ENCODE measurements at regions not wholly inside any gene's neighbourhood (a gene's known extent, or its start where the extent isn't known, plus 50 kb on each side); places are given as distances from the start of the nearest gene placed in this dataset.
"Not testable (repeated sequence)": the region's sequence is repeated elsewhere in the genome, so short reads cannot be mapped to it uniquely, and the experiment has no call there.

DNA sequence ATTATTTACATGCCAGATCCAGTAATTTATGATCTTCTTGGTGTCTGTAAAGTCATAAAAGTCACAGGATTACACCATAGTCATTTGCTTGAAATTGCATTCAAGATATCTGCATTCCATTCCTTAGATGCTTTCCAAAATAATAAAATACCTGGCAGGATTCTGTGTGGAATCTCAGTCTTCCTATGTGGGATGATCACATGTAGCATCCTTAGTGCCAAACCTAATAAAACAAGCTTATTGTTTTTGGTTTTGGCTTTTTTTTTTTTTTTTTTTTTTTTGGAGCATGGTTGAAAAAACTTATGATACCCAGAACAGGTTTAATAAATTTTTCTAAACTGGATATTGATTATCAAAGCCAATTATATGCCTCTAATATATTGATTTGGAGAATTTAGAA is 74.2 kb upstream of the PLGLB1 start:
- H3K4me3 ChIP-seq; H3K27me3 ChIP-seq; H3K4me1 ChIP-seq (replicated peaks in 1 of 2); H3K36me3 ChIP-seq (replicated peaks in 1 of 2); H3K27ac ChIP-seq; DNase-seq; H3K9me3 ChIP-seq (replicated peaks in 1 of 3); intact Hi-C loops (cut with DNase I): not testable (repeated sequence)

GRCh38 chr2:87128761-87129553 is 107.3 kb upstream of the PLGLB1 start:
- H3K4me3 ChIP-seq; H3K27ac ChIP-seq; H3K36me3 ChIP-seq (replicated peaks in 1 of 2); H3K4me1 ChIP-seq (replicated peaks in 1 of 2); H3K27me3 ChIP-seq; DNase-seq; H3K9me3 ChIP-seq (replicated peaks in 1 of 3); intact Hi-C loops (cut with DNase I): not testable (repeated sequence)
- 66 to 71% (median 70%) methylated on average over 3 of the region's 5 CpGs for WGBS, 4 donors

DNA sequence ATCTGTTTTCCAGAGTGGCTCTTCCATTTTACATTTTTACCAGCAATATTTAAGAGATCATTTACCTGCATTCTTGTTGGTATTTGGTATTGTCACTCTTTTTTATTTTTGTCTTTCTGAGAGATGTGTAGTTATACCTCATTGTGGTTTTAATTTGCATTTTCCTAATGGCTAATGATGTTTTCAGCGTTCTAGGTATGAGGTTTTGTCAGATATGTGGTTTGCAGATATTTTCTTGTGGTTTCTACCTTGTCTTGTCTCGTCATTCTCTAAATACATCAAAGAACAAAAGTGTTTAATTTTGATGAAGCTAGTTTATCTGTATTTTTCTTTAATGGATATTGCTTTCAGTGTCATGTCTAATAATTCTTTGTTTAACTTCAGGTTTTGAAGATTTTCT is 110.9 kb upstream of the PLGLB1 start:
- H3K27ac ChIP-seq; H3K9me3 ChIP-seq (replicated peaks in 1 of 3); intact Hi-C loops (cut with DNase I); H3K27me3 ChIP-seq; H3K36me3 ChIP-seq (replicated peaks in 1 of 2); DNase-seq; H3K4me3 ChIP-seq; H3K4me1 ChIP-seq (replicated peaks in 1 of 2): not testable (repeated sequence)
- WGBS, 4 donors: 67 to 91% (median 78%) methylated on average over 1 to 2 of the region's 2 CpGs

DNA sequence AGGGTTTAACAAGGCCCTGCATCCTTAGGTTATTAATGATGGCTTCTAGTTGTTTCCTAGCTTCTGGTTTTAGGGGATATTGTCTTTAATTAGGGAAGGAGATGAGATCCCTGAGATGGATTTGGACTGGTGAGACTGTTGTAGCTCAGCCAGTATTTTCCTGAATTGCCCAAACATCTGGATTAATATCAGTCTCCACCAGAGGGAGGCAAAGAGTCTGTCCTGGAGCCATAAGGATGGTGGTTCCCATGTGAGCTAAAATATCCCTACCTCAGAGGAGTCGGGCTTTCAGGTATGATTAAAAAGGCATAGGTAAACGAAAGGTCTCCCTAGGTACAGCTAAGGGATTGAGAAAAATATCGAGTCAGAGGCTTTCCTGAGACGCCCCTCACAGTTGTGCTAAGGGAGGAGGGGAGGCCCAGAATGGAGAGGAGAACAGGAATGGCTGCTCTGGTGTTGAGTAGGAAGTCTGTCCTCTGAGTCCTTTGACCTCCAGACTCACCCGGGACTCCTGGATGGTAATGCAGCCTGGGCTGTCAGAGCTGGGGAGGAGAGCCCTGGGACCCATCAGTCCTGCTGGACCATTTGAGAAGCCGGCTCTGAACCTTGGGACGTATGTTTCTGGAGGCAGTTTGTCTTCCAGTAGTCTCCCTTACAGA is 130.3 kb upstream of the PLGLB1 start:
- intact Hi-C loops (cut with DNase I); H3K4me3 ChIP-seq; H3K27ac ChIP-seq; H3K4me1 ChIP-seq (replicated peaks in 1 of 2); H3K9me3 ChIP-seq (replicated peaks in 1 of 3); DNase-seq; H3K27me3 ChIP-seq; H3K36me3 ChIP-seq (replicated peaks in 1 of 2): not testable (repeated sequence)
- WGBS, 4 donors: no CpG with 5 or more reads among the region's 7 CpGs

DNA sequence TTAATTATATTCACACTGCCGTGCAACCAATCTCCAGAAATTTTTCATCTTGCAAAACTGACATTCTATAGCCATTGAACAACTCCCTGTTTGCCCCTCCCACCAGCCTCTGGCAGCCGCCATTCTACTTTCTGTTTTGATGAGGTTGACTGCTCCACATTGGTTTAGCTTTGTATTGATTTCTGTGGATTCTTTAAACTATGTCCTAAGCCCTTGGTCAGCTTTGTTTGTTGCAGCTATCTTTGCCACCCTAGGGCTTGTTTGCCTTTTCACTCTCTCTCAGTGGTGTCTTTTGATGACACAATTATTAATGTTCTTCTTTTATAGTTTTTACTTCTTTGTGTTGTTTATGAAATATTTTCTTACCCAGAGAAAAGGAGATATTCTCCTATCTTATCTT is 152.8 kb upstream of the PLGLB1 start:
- WGBS, 4 donors: 78 to 88% (median 84%) methylated on average over 2 of the region's 2 CpGs
- DNase-seq: not testable (repeated sequence)

GRCh38 chr2:87183373-87183772 is 161.7 kb upstream of the PLGLB1 start:
- H3K36me3 ChIP-seq (replicated peaks in 1 of 2); H3K27ac ChIP-seq; DNase-seq; H3K4me1 ChIP-seq (replicated peaks in 1 of 2); intact Hi-C loops (cut with DNase I); H3K27me3 ChIP-seq; H3K4me3 ChIP-seq; H3K9me3 ChIP-seq (replicated peaks in 1 of 3): not testable (repeated sequence)
- 86 to 100% methylated on average over 1 to 4 of the region's 5 CpGs; no CpG with 5 or more reads in 2 of the 4 donors for WGBS, 4 donors

More for the DNA sequence above, 152.8 kb upstream of the PLGLB1 start:
- H3K9me3 ChIP-seq (replicated peaks in 1 of 3); H3K27ac ChIP-seq; H3K27me3 ChIP-seq; H3K36me3 ChIP-seq (replicated peaks in 1 of 2); H3K4me1 ChIP-seq (replicated peaks in 1 of 2); H3K4me3 ChIP-seq; intact Hi-C loops (cut with DNase I): not testable (repeated sequence)

- H3K9me3 ChIP-seq (replicated peaks in 1 of 3); DNase-seq; H3K4me3 ChIP-seq; intact Hi-C loops (cut with DNase I); H3K27ac ChIP-seq; H3K4me1 ChIP-seq (replicated peaks in 1 of 2); H3K36me3 ChIP-seq (replicated peaks in 1 of 2); H3K27me3 ChIP-seq: not testable (repeated sequence)
- 81 to 90% (median 88%) methylated on average over 2 of the region's 3 CpGs; no CpG with 5 or more reads in 1 of the 4 donors for WGBS, 4 donors
Measured at GRCh38 chr2:87184260-87184659, 162.6 kb upstream of the PLGLB1 start.

DNA sequence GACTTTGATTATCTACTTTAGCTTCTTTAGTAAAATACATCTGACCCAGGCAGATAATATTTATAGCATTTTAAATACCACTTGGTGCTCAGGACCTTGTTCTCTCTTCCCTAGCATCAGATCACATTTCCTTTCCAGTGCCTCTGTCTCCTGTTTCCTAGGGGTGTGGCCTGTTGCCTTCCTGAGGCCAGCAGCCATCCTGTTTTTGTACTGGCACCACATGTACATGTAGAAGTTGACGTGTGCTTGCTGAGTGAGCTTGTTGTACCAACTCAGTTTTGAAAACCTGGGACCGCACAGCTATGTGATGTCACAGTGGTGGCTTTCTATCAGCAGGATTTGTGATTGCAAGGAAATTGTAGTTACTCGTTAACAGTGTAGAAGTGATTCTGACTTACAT is 167.6 kb upstream of the PLGLB1 start:
- H3K27me3 ChIP-seq; DNase-seq; H3K36me3 ChIP-seq (replicated peaks in 1 of 2); H3K27ac ChIP-seq; intact Hi-C loops (cut with DNase I); H3K4me1 ChIP-seq (replicated peaks in 1 of 2); H3K9me3 ChIP-seq (replicated peaks in 1 of 3); H3K4me3 ChIP-seq: not testable (repeated sequence)
- 67 to 100% (median 88%) methylated on average over 1 of the region's 3 CpGs for WGBS, 4 donors

- H3K27ac ChIP-seq; H3K27me3 ChIP-seq; H3K9me3 ChIP-seq (replicated peaks in 1 of 3); H3K4me1 ChIP-seq (replicated peaks in 1 of 2); H3K36me3 ChIP-seq (replicated peaks in 1 of 2); H3K4me3 ChIP-seq; DNase-seq; intact Hi-C loops (cut with DNase I): not testable (repeated sequence)
- WGBS, 4 donors: 20 to 50% (median 42%) methylated on average over 1 of the region's 7 CpGs
Measured at GRCh38 chr2:87193336-87193735, 171.7 kb upstream of the PLGLB1 start.

DNA sequence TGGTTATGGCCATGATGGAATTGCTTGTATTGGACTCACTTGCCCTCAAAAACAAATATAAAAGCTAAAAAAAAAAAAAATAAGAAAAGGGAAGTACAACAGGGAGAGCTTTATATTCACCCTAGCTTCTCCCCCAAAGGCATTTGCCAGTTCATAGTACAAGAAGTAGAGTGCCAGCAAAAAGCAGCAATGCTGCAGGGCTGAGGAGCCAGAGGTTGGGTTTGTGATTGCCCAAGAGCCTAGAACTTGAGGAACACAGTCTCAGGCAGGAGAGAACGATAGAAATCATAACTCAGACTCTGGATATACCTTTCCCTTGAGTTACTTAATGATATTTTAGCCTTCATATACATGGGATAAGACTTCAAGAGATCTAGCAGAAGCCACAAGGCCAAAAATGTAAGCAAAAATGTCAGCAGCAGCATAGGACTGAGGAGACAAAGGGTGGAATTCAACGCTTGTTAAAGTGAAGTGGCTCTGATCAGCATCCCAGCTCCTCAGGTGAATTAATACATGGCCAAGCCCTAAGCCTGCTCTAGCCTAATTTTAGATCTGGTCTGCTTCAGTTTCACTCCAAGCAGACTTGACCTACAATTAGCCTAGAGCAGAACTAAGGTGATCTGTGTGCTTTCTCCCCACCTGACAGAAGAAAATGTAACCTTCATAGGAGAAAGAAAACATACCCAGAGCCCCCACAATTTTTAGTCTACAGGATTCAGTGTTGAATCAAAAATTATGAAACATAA is 172.8 kb upstream of the PLGLB1 start:
- DNase-seq; H3K27me3 ChIP-seq; H3K9me3 ChIP-seq (replicated peaks in 1 of 3); intact Hi-C loops (cut with DNase I); H3K4me3 ChIP-seq; H3K27ac ChIP-seq; H3K36me3 ChIP-seq (replicated peaks in 1 of 2); H3K4me1 ChIP-seq (replicated peaks in 1 of 2): not testable (repeated sequence)
- WGBS, 4 donors: 25 to 64% (median 54%) methylated on average over 1 of the region's 2 CpGs
